ENCODE measurements at regions not wholly inside any gene's neighbourhood (a gene's known extent, or its start where the extent isn't known, plus 50 kb on each side); places are given as distances from the start of the nearest gene placed in this dataset.
"Not testable (repeated sequence)": the region's sequence is repeated elsewhere in the genome, so short reads cannot be mapped to it uniquely, and the experiment has no call there.

DNA sequence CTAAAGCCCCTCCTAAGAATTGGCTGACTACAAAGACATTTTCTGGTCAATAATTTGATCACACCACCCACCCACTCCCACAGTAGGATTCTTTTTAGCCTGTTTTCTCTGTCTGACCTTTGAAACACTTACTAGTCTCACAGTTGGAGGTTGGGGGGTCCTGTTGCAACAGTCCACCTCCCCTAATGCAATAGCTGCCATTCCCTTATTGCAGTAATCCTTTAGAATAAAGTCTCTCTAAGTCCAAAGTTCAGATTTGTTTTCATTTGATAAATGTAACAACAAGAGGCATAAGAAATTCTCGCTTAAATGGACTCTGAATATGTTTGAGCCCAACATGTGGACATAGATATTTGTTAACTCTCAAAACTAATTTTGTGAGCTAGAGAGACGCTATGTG is 1326.8 kb upstream of the TMEFF2 start:
- DNase-seq, result no peak

DNA sequence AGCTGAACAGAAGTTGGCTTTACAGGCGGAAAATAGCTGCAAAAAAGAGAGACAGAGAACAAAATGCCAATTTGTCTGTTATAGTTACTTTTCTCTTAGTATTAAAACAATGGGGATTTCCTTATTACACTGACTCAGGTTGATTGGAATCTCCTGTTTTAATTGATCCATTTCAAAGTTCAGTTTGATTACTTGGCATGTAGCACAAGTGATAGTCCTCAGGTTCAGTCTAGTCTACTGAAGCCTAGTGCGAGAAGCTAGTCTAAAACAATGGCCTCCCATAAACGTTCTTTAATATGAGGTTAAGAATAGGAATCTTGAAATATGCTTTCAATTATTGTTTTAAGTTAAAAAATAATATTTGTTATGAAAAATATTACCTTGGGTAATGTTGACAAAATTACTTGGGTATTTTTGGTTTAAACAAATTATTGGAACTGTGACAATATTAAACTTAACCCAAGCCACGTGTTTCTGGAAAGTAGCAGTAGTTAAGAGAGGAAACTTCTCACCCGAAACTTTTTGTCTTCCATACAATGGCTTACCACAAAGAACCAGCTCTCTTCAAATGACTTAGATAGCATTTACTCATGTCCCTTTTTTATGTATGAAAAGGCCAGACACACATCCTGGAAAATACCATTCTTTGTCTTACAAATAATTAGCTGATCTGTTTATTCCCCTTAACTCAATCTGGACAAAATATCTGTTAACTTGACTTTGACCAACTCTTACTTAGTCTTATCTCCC is 1326.2 kb upstream of the TMEFF2 start:
- DNase-seq, result no peak

GRCh38 chr2:193518041-193518817 is 1323.5 kb upstream of the TMEFF2 start:
- DNase-seq, result peak; percentile 82

DNA sequence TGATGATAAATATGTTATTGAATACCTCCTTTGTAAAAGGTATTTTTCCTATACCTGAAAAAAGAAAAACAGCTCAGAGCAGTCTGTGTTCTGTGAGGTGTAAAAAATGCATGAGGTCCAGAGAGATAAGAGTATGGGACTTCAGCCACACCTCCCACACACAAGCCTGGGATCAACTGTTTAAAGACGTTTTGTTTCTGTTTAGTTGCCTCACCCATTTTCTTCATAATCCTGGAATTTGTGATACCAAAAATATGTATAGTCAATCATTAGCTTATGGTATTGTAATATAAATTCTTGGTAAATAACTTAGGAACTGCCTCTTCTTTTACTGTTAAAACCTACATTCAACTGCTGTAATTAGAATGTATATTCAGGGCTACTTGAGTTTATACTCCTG is 1322.9 kb upstream of the TMEFF2 start:
- no peak for DNase-seq

GRCh38 chr2:193506035-193506434 is 1311.3 kb upstream of the TMEFF2 start:
- DNase-seq, result no peak

- DNase-seq, result no peak
These were observed 1310.9 kb upstream of the TMEFF2 start for GRCh38 chr2:193505620-193506019.

GRCh38 chr2:193502363-193503035 is 1307.8 kb upstream of the TMEFF2 start:
- DNase-seq, result no peak

DNA sequence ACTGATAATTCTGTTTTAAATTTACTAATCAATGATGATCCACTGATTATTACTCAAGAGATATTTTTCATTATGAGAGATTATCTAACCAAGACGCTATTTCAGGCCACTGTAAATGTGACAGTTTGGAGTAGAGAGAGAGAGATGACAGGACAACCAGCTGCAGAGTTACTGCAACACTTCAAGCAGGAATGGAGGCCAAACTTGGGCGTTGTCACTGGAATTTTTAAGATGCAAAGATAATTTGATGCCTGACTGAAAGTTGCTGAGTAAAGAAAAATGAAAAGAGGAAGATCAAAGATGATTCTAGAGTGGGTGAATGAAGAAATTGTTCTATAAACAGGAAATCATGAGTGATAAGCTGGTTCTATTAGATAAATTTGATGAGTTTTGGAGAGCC is 1302.1 kb upstream of the TMEFF2 start:
- DNase-seq, result no peak

DNA sequence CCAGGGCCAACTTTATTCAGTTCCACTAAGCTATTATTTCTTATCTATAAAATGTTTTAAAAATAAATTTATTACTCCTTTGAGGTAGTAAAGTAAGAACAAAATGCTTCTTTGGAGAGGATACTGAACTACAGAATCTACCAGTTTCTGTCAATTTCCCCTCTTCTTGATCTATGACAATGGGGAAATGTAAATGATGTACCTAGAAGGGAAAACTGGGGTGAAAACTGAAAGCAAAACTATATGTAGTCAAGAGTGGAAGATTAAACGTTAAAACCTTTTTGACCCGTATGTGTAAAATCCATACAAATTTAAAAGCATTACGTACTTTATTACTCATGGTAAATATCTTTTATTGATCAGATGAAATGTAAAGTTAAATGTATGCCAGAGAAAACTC is 1287.8 kb upstream of the TMEFF2 start:
- DNase-seq, result no peak

GRCh38 chr2:193480187-193480586 is 1285.5 kb upstream of the TMEFF2 start:
- DNase-seq, result no peak

DNA sequence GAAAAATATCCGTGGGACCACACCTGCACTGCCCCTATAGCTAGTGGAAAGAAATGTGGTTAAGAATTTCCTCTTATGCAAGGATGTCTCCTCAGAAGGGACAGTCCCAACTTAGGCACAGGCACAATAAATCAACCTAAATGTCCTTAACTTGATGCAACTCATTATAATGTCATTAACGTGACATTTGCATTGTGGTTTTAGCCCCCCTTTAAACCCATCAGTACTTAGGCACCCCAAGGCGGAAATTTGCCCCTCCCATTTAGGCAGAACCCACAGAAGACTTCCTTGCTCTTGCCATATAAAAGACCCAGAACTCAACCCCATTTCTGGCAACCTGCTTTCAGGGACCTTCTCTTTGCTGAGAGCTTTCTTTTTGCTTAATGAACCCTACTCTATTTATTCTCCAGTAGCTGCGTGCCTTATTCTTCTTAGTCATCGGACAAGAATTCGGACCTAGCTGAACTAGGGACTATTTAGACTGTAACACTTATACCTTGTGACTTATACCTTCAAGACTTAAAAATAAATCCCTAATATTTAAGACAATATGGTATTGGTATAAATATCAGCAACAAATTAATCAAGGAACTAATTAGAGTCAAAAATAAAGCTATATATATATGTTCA is 1281.6 kb upstream of the TMEFF2 start:
- no peak for DNase-seq

GRCh38 chr2:193475038-193475437 is 1280.3 kb upstream of the TMEFF2 start:
- DNase-seq, result no peak

- DNase-seq, result no peak
These were observed 1274.5 kb upstream of the TMEFF2 start for GRCh38 chr2:193469251-193469650.

DNA sequence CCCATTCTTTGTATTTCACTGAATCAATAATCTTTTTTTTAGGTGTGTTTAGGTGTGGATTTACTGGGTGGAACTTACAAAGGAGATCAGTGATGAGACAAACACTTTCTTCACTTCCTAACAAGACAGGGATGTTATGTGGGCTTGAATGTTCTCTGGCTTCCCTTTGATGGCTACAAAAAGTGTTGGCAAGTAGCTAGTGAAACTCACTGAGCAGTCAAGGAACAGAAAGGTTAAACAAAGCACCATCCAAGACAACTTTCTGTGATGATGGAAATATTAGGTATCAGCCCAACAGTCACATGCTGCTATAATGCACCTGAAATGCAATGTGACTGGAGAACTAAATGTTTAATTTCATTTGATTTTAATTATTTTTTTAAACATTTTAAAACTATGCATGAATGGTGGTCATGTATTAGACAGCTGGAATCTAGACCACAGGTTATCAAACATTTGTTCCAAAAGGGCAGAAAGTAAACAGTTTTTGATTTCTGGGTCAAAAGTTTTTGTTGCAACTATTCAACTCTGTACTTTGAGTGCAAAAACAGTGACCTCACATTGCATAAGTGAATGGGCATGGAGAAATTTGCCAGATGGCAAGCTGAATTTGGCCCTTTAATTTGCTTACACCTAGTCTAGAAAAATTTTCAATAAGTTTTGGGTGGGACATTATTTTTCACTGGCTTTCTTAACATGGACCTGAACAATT is 1272.7 kb upstream of the TMEFF2 start:
- DNase-seq, result no peak

GRCh38 chr2:193463011-193463410 is 1268.3 kb upstream of the TMEFF2 start:
- DNase-seq, result peak; percentile 18

DNA sequence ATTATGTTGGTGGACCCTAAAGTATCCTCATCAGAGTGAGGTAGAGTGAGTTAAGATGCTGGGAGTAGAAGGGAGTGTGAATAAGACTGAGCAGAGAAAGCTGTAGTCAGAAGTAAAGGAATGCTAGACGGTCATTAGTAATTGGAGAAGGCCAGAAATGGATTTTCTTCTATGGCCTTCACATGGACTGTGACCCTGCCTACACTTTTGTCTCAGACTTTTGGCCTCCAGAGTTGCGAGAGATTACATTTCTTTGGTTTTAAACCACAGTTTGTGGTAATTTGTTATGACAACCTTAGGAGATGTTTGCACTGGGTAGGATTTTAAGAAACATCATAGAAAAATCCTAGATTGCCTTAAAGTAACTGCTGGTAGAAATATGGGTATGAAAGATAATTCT is 1267.7 kb upstream of the TMEFF2 start:
- DNase-seq, result peak; percentile 2

DNA sequence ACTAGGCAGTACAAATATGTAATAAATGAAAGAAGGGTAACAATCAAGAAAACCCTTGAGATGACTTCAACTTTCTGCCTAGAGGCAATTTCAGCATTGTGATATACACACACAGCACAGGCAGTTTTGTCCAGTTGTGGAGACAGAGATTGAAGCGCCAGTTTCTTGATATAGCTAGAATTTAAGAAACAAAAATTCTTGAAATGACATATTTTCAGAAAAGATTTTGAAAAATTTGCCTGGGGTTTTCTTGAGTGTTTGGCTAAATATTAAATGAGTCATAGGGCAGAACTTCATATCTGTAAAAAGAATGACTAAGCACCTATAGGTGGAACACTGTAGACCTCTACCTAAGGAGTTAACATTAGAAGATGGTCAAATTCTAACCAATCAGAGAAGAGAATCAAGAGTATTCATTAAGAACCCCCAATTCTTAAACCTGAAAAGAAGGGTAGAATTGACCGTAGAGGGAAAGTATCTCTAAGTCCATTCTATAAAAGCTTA is 1266.8 kb upstream of the TMEFF2 start:
- DNase-seq, result no peak

- DNase-seq, result no peak
These were observed 1252.2 kb upstream of the TMEFF2 start for GRCh38 chr2:193446967-193447366.

DNA sequence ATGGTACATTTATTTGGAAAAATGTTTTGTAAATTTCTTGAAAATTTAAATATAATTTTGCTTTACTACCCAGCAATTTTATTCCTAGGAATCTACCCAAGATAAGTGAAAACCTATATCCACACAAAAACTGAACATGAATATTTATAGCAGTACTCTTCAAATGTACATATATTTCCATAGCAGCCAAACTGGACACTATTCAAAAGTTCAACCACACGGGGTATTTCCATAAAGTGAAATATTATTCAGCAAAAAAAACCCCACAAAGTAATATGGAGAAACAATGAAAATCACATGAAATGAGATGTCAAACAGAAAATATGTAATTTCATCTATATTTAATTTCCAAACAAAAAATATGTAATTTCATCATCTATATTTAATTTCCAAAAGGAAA is 1247.6 kb upstream of the TMEFF2 start:
- DNase-seq, result no peak

- DNase-seq, result no peak
These were observed 1233.6 kb upstream of the TMEFF2 start for GRCh38 chr2:193428336-193428818.

DNA sequence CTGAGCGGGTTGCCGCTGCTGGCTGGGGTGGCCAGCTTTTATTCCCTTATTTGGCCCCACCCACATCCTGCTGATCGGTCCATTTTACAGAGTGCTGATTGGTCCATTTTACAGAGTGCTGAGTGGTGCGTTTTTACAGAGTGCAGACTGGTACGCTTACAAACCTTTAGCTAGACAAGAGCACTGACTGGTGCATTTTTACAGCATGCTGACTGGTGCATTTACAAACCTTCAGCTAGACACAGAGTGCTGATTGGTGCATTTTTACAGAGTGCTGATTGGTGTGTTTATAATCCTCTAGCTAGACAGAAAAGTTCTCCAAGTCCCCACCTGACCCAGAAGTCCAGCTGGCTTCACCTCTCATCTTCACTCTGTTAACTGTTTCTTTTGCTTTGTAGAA is 1217.6 kb upstream of the TMEFF2 start:
- not testable (repeated sequence) for DNase-seq

DNA sequence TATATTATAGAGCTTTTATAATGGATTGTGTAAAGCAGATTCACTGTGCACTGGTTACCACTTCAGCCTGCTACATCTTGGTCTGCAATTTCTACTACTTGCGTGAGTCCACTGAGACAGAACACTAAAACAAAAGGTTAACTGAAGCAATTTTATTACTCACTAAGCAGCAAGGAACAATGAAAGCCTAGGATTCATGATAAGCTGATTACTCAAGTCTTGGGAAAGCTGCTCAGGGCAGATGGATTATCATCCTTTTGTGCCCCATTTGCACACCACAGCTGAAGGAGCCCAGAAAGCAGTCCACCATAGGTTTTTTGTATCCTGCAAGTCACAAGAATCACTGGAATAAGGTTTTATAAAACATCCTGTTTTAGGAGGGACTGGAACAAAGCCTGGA is 1215.2 kb upstream of the TMEFF2 start:
- no peak for DNase-seq

Measured in fibroblast of skin of abdomen (primary cell).